Astrocyte of the hippocampus (primary cell): ENCODE measurements at regions not wholly inside any gene's neighbourhood (a gene's known extent, or its start where the extent isn't known, plus 50 kb on each side); places are given as distances from the start of the nearest gene placed in this dataset.

ENCODE experiments used
- DNase-seq: peaks from one replicate; pipeline ENCODE4 v3.0.0; 2011; ENCODE audit warnings: low read depth, low spot score

- DNase-seq, result no peak
These were observed 148.3 kb downstream of the IRX2 start for GRCh38 chr5:2603272-2603575.

- no peak for DNase-seq
These were observed 148.8 kb downstream of the IRX2 start for GRCh38 chr5:2602451-2603271.

GRCh38 chr5:2598503-2598902 is 153.0 kb downstream of the IRX2 start:
- no peak for DNase-seq

GRCh38 chr5:2594701-2595100 is 156.8 kb downstream of the IRX2 start:
- DNase-seq, result no peak

- no peak for DNase-seq
These were observed 158.7 kb downstream of the IRX2 start for GRCh38 chr5:2592766-2593165.

- no peak for DNase-seq
These were observed 159.6 kb downstream of the IRX2 start for GRCh38 chr5:2591777-2592453.

- no peak for DNase-seq
These were observed 162.5 kb downstream of the IRX2 start for GRCh38 chr5:2588850-2589501.

GRCh38 chr5:2587189-2588031 is 164.1 kb downstream of the IRX2 start:
- no peak for DNase-seq

- DNase-seq, result no peak
These were observed 165.3 kb downstream of the IRX2 start for GRCh38 chr5:2586016-2586715.

- no peak for DNase-seq
These were observed 166.8 kb downstream of the IRX2 start for GRCh38 chr5:2584579-2585269.

- DNase-seq, result no peak
These were observed 169.0 kb downstream of the IRX2 start for GRCh38 chr5:2582507-2582906.

GRCh38 chr5:2582106-2582505 is 169.4 kb downstream of the IRX2 start:
- no peak for DNase-seq

- DNase-seq, result no peak
These were observed 170.1 kb downstream of the IRX2 start for GRCh38 chr5:2581418-2581817.

- no peak for DNase-seq
These were observed 172.4 kb downstream of the IRX2 start for GRCh38 chr5:2579126-2579525.

GRCh38 chr5:2577312-2578036 is 174.0 kb downstream of the IRX2 start:
- DNase-seq, result no peak

GRCh38 chr5:2576823-2577222 is 174.7 kb downstream of the IRX2 start:
- no peak for DNase-seq

GRCh38 chr5:2575871-2576270 is 175.6 kb downstream of the IRX2 start:
- DNase-seq, result no peak

- DNase-seq, result no peak
These were observed 176.2 kb downstream of the IRX2 start for GRCh38 chr5:2575292-2575691.

GRCh38 chr5:2574155-2574554 is 177.3 kb downstream of the IRX2 start:
- DNase-seq, result no peak

GRCh38 chr5:2570586-2570985 is 180.9 kb downstream of the IRX2 start:
- DNase-seq, result no peak
